ENCODE measurements at regions not wholly inside any gene's neighbourhood (a gene's known extent, or its start where the extent isn't known, plus 50 kb on each side); places are given as distances from the start of the nearest gene placed in this dataset.
"Not testable (repeated sequence)": the region's sequence is repeated elsewhere in the genome, so short reads cannot be mapped to it uniquely, and the experiment has no call there.

DNA sequence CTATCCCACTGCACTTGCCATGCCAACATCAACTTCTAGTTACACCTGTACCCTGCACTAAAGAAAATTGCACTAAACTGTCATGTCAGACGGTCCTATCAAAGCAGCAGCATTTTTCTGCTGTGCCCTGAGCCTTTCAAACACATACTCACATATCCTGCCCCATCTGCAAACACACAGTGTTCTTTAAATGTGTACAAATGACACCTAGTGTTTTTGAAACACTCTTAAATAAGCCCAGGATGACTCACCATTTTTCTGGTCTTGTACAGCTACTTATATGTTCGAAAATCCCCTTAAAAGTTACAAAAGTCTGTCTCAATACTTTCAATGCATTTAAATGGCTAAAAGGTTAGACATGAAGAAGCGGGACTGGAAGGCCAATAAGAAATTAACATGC lies 346.7 kb upstream of the PPARGC1A start:
- no peak for DNase-seq

DNA sequence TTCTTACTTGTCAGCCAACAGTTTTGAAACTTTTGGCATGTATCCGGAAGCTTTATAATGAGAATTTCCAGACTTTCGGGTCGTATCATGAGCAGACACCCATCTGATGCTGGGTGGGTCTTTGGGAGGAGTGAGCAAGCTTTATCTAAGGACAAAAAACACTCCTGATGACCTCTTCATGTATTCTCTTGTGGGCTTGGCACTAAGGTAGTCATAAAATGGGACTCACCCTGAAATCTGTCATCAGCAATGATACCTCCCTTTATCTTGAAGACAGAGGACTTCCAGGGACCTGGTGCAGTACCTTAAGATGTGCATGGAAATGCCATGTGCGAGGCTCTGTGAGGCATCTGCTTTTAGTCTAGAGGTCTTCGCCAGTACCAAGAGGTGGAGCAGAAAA lies 346.3 kb upstream of the PPARGC1A start:
- DNase-seq = no peak

DNA sequence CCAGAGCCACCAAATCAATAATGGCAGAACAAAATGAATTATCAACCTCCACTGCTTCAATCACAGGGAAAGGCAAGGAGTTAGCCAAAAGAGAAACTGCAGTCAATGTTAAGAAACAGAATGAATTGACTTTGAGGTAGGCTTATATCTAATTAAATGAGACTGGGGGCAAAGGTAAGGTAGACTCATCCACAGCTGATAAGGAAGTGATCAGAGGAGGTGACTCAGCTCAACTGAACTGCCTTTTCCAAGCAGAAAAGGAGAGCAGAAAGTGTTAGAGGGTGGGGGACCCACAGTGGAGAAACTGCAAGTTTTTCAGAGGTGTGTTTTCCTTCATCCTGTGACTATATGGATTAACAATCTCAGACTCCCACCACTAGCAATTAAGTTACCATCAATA lies 345.8 kb upstream of the PPARGC1A start:
- no peak for DNase-seq

DNA sequence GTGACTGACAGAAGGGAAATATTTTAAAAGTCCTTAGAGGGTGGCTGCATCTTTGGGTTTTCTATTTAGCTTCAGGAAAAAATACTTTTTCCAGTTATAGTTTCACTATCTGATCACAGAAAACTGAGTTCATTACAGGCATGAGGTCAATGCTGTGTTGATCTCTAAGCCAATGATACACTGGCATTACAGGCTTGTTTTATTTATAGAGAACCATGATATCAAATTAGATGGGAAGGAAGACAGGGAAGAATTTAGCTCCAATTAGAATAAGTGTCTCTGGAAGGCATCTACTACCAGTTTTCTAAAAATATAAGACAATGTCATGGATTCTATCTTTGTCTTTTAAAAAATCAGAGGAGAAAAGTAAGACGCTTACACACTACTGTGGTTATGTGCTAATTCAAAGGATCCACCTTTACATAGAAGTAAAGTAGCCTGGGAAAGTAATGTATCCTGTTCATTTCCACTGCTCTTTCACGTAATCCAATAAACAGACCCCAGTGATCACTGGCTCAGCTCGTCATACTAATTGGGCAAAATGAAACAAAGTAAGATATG lies 344.5 kb upstream of the PPARGC1A start:
- DNase-seq = no peak

DNA sequence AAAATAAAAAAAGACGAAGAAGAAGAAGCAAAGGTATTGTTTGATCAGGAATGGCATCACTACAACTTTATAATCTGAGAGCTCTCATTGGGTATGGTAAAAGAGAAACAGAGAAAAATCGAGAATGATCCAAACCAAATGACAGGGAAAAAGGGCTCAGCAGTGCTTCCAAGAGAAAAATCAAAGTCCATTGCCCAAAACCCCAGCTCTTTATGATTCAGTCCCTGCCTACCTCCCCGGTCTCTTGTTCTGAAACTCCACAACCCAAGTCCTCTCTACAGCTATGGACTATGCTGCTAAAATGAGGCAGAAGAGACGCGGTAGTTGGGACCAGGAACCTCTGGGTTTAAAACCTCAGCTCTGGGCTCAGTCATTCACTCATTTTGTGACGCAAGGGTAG lies 341.1 kb upstream of the PPARGC1A start:
- no peak for DNase-seq

DNA sequence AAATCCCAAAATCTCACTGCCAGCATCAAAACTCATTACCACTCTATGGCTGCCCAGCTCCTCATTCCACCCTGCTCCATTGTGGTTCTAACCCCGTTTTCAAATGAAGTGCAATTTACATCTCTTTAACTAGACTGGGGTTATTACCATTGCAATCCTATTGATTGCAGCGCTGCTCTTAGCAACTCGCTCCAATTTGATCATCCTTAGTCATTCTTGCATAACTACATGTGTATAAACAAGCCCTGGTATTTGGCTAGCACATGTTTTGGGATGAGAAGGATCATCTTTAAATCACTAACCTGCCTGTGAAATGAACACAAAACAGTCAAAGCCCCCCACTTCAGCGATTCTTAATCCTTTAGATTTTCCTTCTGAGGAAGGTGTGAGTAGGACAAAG lies 340.1 kb upstream of the PPARGC1A start:
- no peak for DNase-seq

DNA sequence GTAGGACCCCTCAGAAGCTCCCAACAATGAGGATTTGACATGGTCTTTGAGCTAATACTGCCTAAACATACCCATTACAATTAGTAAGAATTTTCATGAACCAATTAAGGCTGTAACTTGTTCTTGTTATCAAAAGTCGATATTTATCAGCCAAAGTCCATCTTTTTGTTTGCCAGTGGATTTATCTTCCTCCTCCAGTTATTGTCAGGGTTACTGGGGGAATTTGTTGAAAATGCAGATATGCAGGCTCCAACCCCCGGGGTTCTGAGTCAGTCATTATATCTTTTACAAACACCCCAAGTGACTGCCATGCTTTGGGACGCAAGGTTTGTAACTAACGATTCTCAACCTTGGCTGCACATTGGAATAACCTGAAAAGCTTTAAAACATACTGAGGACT lies 338.8 kb upstream of the PPARGC1A start:
- DNase-seq = no peak

DNA sequence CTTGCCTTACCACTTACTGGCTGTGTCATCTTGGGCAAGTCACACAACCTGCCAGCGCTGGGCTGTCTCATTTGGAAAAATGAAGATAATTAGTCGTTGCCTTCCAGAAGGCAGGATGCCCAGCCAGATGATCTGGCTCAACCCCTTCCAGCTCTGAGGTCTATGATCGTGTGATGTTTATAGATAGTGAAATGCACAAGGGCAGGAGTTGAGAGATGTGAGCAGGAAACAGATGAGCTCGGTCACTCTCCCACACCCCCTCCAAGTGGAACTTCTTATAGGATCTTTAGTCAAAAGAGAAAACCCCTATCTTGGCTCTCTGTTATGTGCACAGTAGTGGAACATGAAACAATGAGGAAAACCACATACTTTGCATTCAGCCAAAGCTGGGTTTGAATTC lies 336.8 kb upstream of the PPARGC1A start:
- no peak for DNase-seq

DNA sequence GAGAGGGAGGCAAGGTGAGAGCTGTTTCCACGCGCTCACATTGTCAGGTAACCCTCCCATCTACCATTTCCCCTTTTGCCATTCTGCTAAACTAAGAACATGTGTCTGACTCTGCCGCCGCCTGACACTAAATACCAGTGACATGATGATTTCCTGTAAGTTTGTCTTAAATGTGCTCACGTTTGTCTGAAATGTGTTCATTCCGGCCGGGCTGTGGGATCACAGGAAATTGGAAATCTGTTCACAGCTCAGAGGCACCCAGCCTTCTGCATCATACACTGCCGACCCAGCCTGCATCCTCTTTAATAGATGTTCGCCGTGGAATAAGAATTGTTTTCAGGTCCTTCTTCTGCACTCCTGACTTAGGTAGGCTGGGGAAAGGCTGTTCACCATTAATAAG lies 336.2 kb upstream of the PPARGC1A start:
- DNase-seq = no peak

DNA sequence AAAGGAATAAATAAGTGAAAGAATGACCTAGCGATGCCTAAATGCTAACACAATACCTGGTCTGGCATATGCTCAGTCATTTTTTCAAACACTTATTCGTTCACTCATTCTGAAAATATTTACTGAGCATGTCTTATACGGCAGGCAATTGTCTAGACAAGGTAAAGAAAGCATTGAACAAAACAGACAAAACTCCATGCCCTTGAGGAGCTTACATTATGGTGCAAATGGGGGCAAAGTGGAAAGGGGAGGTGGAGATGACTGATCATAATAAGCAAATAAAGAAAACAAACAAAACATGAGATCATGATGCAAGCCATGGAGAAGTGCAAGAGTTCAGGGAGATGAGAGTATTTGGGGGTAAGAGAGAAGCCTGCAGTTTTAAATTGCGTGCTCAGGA lies 334.6 kb upstream of the PPARGC1A start:
- no peak for DNase-seq

DNA sequence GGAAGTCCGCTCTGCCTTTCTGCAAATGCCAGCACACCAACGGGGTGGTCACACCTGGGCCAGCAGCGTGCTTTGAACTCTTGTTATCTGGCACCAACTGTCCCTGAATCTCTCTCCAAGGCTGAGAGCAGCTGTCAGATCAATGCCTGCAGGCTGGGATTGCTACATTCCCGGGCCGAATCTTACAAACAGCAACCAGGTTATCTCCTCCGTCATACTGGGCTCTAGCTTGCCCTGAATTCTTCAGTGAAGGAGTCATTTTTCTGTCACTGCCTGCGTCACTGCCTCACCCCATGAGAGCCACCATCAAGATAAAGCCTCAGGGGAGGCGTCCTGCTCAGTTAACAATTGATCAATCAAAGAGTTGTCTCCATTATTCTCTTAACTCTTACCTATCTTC lies 329.4 kb upstream of the PPARGC1A start:
- DNase-seq = no peak

DNA sequence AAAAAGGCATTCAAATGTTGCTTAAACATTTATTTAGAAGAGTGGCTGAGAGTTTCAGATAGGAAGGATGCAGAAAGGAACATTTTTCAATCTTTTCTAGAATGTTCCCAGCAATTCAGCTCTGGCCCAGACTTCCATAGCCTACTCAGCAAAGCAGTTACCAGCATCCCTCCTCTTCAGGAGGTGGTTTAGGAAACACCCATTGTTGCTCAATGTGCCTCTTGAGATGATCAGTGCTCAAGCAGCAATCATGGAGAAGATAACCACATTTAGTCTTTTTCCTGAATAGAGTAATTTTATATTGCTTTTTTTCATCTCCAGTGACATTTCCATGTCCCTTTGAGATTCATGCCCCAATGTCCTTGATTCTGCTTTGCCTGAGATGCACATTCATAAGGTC lies 328.7 kb upstream of the PPARGC1A start:
- DNase-seq = no peak

DNA sequence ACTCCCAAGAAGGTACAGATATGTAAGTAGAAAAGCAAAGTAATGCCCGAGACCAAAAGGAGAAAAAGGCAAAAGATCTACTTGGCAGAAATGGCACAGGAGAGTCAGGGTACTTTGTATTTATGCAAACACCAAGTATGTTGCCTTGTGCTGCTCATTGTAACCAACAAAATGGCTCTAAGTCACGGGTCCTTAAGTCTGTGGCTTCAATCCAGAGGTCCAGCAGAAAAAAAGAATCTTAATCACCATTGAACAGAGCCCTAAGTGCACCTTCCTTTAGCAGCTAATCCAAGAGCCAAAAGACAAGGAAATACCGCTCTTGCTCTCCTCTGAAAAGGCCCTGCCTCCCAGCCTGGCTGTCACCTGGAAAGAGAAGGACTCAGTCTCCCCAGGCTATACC lies 324.9 kb upstream of the PPARGC1A start:
- no peak for DNase-seq

DNA sequence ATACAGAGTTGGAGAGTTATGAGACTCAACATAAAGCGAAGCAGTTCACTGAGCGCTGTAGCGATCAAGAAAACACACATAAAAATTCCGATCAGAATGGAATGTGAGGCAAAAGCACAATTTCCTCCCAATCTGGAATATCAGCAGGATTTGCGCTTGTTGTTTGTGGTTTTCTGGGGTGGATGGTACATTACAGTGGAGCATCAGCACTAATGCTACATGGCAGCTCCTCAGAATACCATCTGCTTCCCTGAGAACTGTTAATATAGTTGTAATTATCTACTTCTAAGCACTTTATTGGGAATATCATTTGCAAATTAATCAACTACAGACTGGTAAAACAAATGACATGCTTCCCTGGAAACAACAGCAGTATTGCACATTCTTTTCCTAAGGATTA lies 324.1 kb upstream of the PPARGC1A start:
- DNase-seq = no peak

DNA sequence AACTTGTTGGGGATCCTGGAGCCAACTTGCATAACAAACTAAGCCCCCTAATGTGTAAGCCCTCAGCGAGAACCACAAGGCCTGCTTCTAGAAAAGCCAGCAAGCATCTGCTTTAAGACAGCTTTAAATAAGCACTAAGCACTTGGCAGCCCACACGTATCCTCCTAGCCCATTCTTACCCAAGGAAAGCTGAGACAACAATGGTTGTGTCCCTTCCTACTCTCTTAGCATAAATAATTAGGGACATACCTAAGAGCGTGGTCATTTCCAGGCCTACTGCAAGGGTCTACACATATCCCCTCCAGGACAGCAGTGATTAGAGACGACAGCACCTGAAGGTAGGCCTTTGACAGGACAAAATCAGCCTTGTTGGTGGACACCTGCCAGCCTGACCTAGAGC lies 322.8 kb upstream of the PPARGC1A start:
- DNase-seq = no peak

DNA sequence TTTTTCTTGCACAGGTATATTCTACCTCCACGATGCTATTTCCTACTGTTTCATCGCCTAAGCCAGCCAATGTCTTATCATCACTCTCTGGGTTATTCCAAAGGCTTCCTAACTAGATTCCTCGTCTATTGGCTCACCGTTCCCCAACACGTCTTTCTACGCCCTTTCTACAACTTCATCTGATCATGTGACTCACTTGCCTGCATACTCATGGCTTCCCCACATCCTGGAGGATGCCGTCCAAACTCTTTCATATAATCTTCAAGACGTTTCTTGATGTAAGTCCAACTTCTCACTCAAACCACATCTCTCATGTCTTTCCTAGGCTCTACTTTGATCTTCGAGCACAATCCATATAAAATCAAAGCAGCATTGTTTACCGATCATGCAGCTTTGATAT lies 322.0 kb upstream of the PPARGC1A start:
- DNase-seq = no peak

DNA sequence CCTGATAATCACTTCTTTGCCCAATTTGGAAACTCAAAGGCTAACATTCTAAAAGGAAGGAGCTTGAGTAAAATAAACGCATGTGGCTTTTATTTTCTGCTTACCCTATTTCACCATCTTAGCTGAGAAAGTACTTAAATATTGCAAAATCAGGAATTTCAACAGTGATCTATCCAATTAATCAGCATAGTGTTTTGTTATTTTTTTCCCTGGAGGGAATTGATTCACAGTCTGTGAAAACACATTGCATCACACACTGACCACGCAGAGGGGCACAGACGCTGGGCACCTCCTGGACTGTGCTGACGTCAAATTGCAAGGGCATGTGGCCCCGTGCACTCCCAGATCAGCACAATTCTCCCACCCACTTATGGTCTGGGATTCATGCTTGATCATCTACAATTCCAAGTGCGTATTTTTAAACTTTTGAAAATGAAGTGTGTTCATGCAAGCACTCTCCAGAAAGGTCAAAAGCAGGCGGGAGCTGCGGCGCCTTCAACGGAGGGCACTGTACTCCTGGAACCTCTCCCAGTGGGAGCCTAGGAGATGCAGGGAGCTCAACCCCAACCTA lies 320.6 kb upstream of the PPARGC1A start:
- DNase-seq = no peak

DNA sequence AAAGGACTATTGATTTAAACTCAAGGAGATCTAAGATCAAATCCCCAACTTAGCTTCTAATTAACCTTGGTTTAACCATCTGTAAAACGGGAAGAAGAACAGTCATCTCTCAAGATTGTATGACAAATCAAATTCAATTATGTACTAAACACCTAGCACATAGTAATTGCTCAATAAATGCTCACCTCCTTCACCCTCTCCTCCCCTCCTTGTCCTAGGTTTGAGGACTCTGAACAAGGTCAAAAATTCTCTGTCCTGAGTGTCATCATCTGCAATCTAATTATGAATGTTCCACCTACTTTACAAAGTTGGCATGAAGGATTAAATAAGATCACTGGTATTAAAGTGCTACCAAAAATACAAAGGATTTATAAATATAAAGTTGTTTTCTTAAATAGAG lies 320.1 kb upstream of the PPARGC1A start:
- no peak for DNase-seq

DNA sequence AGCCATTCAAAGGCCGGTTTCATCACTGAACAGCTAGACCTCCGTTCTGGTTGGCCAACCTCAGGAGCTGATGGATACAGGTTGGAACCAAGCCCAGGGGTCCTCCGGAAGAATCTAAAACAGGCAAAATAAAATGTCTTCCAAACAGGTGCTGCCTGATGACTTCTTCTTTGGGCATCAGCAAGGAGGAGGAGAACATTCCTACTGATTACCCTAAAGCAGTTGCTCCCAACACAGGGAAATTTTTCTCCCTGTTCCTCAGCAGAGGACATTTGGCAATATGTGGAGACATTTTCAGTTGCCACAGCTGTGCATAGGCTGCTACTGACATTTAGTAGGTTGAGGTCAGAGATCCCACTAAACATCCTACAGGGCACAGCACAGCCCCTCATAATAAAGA lies 319.3 kb upstream of the PPARGC1A start:
- no peak for DNase-seq

DNA sequence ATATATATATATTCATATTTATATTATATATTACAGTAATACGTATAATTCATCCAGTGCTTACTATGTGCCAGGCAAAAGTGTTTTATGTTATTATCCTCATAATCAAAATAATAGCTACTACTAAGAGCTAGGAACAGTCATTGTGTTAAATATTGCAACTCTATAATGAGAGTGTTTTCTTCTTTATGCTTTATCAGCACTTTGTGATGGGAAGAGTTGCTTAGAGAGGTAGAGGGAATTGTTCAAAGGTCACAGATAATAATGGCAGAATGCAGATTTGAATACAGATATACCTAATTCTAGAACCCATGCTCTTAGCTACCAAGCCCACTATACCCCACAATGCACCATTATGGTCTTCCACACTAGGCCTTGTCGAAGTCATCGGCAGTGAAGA lies 318.8 kb upstream of the PPARGC1A start:
- DNase-seq = no peak

DNA sequence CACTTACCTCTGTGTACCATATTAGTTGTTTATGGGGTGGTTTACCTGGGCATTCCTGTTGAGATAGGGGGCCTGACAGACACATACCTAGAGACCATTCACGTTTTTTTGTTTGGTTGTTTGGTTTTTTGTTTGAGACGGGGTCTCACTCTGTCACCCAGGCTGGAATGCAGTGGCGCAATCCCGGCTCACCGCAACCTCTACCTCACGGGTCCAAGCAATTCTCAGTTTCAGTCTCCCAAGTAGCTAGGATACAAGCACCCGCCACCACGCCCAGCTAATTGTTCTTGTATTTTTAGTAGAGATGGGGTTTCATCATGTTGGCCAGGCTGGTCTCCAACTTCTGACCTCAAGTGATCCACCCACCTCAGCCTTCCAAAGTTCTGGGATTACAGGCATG lies 314.9 kb upstream of the PPARGC1A start:
- not testable (repeated sequence) for DNase-seq

DNA sequence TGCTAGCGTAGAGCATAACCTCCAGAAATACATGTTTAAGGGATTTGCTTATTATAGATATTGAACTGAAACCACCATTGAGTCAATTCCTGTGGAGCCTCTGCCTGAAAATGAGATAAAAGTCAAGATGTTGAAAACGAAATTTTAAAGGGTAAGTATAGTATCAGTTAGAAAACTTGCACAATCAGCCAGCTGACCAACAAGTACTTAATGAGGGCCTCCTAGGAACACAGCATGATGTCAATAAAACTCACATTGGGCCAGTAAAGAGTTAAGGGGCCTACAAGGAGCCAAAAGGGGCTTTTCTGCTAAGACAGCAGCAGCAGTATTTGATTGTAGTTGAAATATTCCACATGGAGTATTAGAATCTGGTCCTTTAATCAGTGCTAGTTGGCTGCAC lies 314.1 kb upstream of the PPARGC1A start:
- no peak for DNase-seq

DNA sequence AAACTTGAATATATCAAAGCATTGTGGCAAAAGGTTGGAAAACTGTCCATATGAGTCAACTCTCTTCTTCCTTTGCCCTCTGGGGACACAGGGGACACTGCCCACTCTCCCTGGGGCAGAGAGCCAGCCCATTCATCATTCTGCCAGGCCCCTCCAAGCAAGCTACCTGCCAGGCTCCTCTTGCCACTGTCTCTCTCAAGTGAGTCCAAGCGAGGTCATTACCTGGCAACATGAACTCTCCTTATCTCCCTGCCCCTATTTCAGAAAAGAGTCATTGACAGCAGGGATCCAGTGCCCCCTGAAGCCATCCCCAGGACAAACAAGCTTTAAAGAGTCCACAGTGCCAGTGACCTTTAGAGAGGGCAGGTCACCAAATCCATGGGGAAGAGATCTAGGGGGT lies 312.7 kb upstream of the PPARGC1A start:
- DNase-seq = no peak

DNA sequence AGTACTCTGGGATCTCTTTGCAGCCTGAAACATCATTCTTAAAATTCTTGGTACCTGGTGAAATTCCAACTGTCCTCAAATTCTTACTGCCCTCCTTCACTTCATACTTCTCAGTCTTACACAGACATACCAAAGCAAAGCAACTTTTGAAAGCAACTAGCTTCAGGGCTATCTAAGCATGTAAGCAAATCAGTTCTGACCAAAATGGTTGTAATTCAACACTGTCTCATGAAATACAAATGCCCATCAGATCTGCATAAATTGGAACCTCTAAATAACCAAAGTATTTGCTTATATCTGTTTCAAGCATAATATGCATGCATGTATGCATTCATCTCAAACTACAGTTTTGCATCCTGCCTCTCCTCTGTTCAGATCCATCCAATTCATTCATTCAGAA lies 308.1 kb upstream of the PPARGC1A start:
- DNase-seq = no peak

DNA sequence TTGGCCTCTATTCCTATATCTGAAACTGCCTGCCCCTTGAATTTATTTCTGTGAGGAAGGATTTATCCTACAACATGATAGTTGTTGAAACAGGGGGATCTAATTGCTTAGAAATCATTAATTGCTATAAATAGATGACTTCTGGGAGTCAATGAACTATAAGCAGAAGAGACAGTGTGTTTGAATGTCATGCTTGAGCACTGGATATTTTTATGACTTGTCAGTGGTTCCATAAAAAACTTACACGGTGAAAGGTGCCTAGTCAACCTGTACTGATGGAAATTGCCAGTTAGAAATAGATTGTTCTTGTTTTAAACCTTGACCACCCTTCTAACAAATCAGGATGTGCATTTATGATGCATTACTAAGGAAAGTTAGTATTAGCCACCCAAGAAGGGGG lies 306.9 kb upstream of the PPARGC1A start:
- DNase-seq = no peak
